Gastrocnemius medialis (tissue), 4 donors: ENCODE measurements at regions not wholly inside any gene's neighbourhood (a gene's known extent, or its start where the extent isn't known, plus 50 kb on each side); places are given as distances from the start of the nearest gene placed in this dataset.

Experiments
- CTCF ChIP-seq, 5 experiments: fragments of 450-650 bp in 3 of 5; fragments of 200-600 bp in 2 of 5; sonication (generic) in 2 of 5; IDR thresholded peaks in 4 of 5; conservative IDR thresholded peaks in 1 of 5; 1 replicate in 4 of 5; 2 replicates in 1 of 5; pipeline ENCODE4 v1.5.1; 2016 to 2019; ENCODE audit warnings: antibody characterized with exemption in 5 of 5, mild to moderate bottlenecking in 3 of 5, moderate library complexity in 3 of 5
- POLR2A ChIP-seq, 2 donors: fragments of 450-650 bp; IDR thresholded peaks; one replicate each; pipeline ENCODE4 v1.6.1; 2017; ENCODE audit warnings: antibody characterized with exemption in 2 of 2, mild to moderate bottlenecking in 2 of 2, moderate library complexity in 2 of 2

GRCh38 chr10:55740110-55740509 lies 620.9 kb downstream of the ZWINT start:
- no peak for TF ChIP-seq CTCF (IDR thresholded peaks at IDR 0.05 in 4 of 5, conservative IDR thresholded peaks at IDR 0.05 in 1 of 5)
- no peak for TF ChIP-seq POLR2A (IDR thresholded peaks at IDR 0.05)
